ENCODE measurements at regions not wholly inside any gene's neighbourhood (a gene's known extent, or its start where the extent isn't known, plus 50 kb on each side); places are given as distances from the start of the nearest gene placed in this dataset.

GRCh38 chr14:97058589-97058988 lies 261.4 kb downstream of the VRK1 start:
- TF ChIP-seq CTCF (IDR thresholded peaks at IDR 0.05) (no peak), POLR2AphosphoS5 (IDR thresholded peaks at IDR 0.05) (no peak), EP300 (IDR thresholded peaks at IDR 0.05) (no peak), POLR2A (IDR thresholded peaks at IDR 0.05) (no peak)
